ENCODE measurements at regions not wholly inside any gene's neighbourhood (a gene's known extent, or its start where the extent isn't known, plus 50 kb on each side); places are given as distances from the start of the nearest gene placed in this dataset.

DNA sequence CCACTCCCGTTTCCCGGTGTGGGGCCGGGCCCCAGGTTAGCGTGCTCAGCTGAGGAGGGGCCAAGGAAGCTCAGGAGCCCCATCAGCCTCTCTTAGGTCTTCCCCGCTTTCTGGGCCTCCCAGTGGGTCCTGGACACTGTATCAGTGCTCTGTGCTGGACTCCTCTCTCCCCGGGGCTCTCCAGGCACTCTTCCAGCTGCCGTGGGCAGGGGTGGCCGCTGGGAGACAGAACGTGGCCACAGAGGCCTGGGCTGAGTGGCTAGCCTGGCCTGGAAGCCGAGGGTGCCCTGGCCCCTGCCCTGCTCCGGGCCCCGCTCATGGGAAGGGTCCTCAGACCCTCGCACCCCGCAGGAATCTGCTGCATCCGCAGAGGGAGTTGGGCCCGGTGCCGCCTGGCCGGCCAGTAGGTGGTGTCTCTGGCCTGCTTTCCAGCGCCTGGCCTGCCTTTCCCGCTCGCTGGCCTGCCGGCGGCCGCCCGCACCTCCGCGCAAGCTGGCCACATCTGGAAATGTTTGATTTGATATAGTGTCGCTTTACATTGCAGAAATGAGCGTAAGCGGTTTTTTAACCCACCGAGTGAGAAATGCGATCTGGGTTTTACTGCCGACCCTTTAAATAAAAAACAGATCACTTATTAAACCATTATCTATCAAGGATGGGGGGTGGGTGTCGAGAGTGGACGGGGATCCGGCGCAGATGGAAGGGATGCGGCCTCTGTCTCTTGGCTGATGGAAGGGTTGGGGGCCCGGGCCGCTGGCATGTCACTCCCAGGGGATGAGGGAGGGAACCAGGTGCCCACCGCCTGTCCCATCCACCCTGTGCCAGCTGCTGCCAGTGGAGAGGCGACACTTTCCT lies 74.4 kb upstream of the TTC34 start:
- Histone ChIP-seq H3K4me1 (no peaks in the 10 kb centered on the region), H3K36me3 (no peaks in the 10 kb centered on the region), H3K27ac (no peak overlapping the region), H3K9me3 (no peaks in the 10 kb centered on the region), H3K4me3 (replicated peaks in 1 of 3) (no peak overlapping the region), H3K27me3 (no peaks in the 10 kb centered on the region)
- 56 to 64% methylated on average over 28 to 32 of the region's 42 CpGs for WGBS, 2 donors
- intact Hi-C loops (cut with DNase I), result no loop called here
- TF ChIP-seq POLR2A (IDR thresholded peaks at IDR 0.05), result no peak
- TF ChIP-seq, protein P1, sequence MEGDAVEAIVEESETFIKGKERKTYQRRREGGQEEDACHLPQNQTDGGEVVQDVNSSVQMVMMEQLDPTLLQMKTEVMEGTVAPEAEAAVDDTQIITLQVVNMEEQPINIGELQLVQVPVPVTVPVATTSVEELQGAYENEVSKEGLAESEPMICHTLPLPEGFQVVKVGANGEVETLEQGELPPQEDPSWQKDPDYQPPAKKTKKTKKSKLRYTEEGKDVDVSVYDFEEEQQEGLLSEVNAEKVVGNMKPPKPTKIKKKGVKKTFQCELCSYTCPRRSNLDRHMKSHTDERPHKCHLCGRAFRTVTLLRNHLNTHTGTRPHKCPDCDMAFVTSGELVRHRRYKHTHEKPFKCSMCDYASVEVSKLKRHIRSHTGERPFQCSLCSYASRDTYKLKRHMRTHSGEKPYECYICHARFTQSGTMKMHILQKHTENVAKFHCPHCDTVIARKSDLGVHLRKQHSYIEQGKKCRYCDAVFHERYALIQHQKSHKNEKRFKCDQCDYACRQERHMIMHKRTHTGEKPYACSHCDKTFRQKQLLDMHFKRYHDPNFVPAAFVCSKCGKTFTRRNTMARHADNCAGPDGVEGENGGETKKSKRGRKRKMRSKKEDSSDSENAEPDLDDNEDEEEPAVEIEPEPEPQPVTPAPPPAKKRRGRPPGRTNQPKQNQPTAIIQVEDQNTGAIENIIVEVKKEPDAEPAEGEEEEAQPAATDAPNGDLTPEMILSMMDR (IDR thresholded peaks at IDR 0.05), result peak in 2 of 6 experiments; percentile 25 to 34
- DNase-seq, result peak; percentile 18 to 20

DNA sequence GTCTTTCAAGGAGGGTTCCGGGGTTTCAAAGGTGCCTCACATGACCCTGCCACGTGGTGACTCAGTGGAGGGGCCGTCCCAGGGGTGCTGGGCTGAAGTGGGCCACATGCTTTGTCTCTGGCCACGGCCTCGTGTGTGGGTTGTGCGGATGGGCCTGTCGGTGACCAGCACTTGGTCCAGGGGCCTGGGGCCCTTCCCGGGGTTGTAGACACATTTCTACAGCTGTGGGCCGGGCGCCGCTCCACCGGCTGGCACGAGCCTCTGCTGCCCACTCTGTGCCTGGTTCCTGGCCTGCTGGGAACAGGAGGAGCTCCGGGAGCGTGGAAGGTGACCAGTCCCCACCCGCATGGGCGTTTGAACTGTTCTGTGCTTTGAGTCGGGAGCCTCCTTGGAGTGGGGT lies 75.4 kb upstream of the TTC34 start:
- no peaks in the 10 kb centered on the region for H3K27me3 ChIP-seq
- intact Hi-C loops (cut with DNase I), result no loop called here
- no peak overlapping the region for H3K4me3 ChIP-seq (replicated peaks in 1 of 3)
- no peak for DNase-seq
- H3K9me3 ChIP-seq, result no peaks in the 10 kb centered on the region
- no peaks in the 10 kb centered on the region for H3K4me1 ChIP-seq
- TF ChIP-seq, protein P1 (IDR thresholded peaks at IDR 0.05), result no peak
- TF ChIP-seq POLR2A (IDR thresholded peaks at IDR 0.05), result no peak
- H3K36me3 ChIP-seq, result no peaks in the 10 kb centered on the region
- H3K27ac ChIP-seq, result no peak overlapping the region
- WGBS, 2 donors, result 90 to 91% methylated on average over 6 to 10 of the region's 18 CpGs

DNA sequence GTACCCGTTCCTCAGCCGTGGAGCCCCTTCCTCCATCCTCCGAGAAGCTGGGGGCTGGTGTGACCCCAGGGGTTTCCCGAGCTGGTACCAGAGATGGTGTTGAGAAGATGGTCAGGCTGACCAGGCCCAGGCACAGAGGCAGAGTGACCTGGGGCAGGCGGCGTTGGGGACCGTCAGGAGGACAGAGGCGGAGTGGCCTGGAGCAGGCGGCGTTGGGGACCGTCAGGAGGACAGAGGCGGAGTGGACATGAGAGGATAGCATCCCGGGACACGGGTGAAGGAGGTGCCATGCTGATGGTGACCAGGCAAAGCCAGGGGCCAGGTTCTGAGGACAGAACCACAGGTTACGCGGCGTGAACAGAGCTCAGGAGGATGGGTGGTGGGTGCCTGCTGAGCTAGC lies 75.9 kb upstream of the TTC34 start:
- H3K4me1 ChIP-seq, result no peaks in the 10 kb centered on the region
- no peak for DNase-seq
- H3K9me3 ChIP-seq, result no peaks in the 10 kb centered on the region
- no peak overlapping the region for H3K27ac ChIP-seq
- no peaks in the 10 kb centered on the region for H3K27me3 ChIP-seq
- H3K36me3 ChIP-seq, result no peaks in the 10 kb centered on the region
- TF ChIP-seq, protein P1 (IDR thresholded peaks at IDR 0.05), result no peak
- TF ChIP-seq POLR2A (IDR thresholded peaks at IDR 0.05), result no peak
- WGBS, 2 donors, result 91% methylated on average over 16 to 17 of the region's 17 CpGs
- intact Hi-C loops (cut with DNase I), result no loop called here
- H3K4me3 ChIP-seq (replicated peaks in 1 of 3), result no peak overlapping the region

DNA sequence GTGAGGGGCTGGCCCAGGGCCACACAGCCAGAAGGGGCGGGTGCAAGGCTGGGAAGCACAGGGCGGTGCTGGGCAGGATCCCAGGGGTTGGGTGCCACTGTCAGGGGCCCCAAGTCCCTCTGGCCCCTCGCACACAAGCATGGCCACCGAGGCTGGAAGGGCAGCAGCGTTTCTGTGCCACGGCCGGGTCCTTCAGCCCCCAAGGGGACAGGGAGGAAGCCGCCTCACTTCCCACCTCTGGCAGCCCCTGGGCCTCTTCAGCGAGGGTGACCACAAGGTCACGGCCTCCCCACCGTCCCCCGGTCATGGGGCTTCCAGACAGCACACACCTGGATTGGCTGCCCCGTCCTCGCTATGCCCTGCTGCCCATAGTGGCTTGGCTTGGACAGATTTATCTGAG lies 77.1 kb upstream of the TTC34 start:
- TF ChIP-seq, protein P1 (IDR thresholded peaks at IDR 0.05), result no peak
- TF ChIP-seq POLR2A (IDR thresholded peaks at IDR 0.05), result no peak
- WGBS, 2 donors, result 61 to 85% methylated on average over 10 to 14 of the region's 14 CpGs
- no peaks in the 10 kb centered on the region for H3K27me3 ChIP-seq

DNA sequence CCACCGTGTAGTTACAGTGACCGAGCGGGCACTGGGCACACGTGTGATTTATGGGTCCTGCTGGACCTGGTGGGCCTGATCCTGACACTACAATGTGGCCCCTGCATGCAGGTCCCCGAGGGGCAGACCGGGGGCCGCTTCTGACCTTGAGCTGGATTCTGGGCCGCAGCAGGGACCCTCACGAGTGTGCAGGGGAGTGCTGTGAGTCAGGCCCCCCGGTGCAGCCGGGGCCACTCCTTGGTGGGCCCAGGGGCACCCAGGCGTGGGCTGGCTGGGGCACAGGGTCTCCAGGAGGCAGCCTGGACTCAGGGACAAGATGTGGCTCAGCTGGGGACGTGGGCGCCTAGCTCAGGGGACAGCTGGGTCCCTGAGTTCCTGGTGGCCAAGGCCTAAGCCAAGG lies 77.5 kb upstream of the TTC34 start:
- H3K36me3 ChIP-seq, result no peaks in the 10 kb centered on the region
- intact Hi-C loops (cut with DNase I), result no loop called here
- no peak overlapping the region for H3K4me3 ChIP-seq (replicated peaks in 1 of 3)
- H3K9me3 ChIP-seq, result no peaks in the 10 kb centered on the region
- DNase-seq, result no peak
- TF ChIP-seq POLR2A (IDR thresholded peaks at IDR 0.05), result no peak
- TF ChIP-seq, protein P1 (IDR thresholded peaks at IDR 0.05), result no peak
- no peaks in the 10 kb centered on the region for H3K27me3 ChIP-seq
- H3K4me1 ChIP-seq, result no peaks in the 10 kb centered on the region
- H3K27ac ChIP-seq, result no peak overlapping the region
- WGBS, 2 donors, result 81 to 85% methylated on average over 3 to 9 of the region's 14 CpGs

More for the DNA sequence above, 77.1 kb upstream of the TTC34 start:
- Histone ChIP-seq H3K36me3 (no peaks in the 10 kb centered on the region), H3K27ac (no peak overlapping the region), H3K4me3 (replicated peaks in 1 of 3) (no peak overlapping the region), H3K9me3 (no peaks in the 10 kb centered on the region), H3K4me1 (no peaks in the 10 kb centered on the region)
- DNase-seq, result no peak
- intact Hi-C loops (cut with DNase I), result no loop called here
